Activated CD8-positive, alpha-beta T cell treated with anti-CD3 and anti-CD28 coated beads for 36 hours (primary cell): ENCODE measurements at regions not wholly inside any gene's neighbourhood (a gene's known extent, or its start where the extent isn't known, plus 50 kb on each side); places are given as distances from the start of the nearest gene placed in this dataset.

ENCODE experiments used
- ATAC-seq: fragments of 200-7000 bp; cut with Tn5 transposase; one replicate; pipeline ENCODE4 v1.10.0; 2021; ENCODE audit warnings: mild to moderate bottlenecking, moderate library complexity
- CTCF ChIA-PET: fragments of 350-600 bp; sonication (Branson Sonifier 250); formaldehyde crosslinking; loops from one replicate; lab custom pipeline; 2021; ENCODE audit warnings: antibody characterized with exemption; lab: Charles Lee
- POLR2A ChIA-PET: fragments of 350-600 bp; sonication (Branson Sonifier 250); formaldehyde crosslinking; loops from one replicate; lab custom pipeline; 2021; ENCODE audit warnings: antibody characterized with exemption; lab: Charles Lee
- DNase-seq: peaks from one replicate; pipeline ENCODE4 v3.0.0-alpha.2; 2020
- H3K27ac Mint-ChIP-seq: one replicate; pipeline ENCODE4 v1.8.0; 2021; ENCODE audit warnings: mild to moderate bottlenecking, mixed read lengths
- H3K27me3 Mint-ChIP-seq: one replicate; pipeline ENCODE4 v1.8.0; 2021; ENCODE audit warnings: mixed read lengths
- H3K36me3 Mint-ChIP-seq: one replicate; pipeline ENCODE4 v1.8.0; 2021; ENCODE audit warnings: low read depth, mixed read lengths
- H3K4me1 Mint-ChIP-seq: one replicate; pipeline ENCODE4 v1.8.0; 2021; ENCODE audit warnings: low read depth, mixed read lengths
- H3K4me3 Mint-ChIP-seq: one replicate; pipeline ENCODE4 v1.8.0; 2021; ENCODE audit warnings: mild to moderate bottlenecking, moderate library complexity, mixed read lengths
- H3K9me3 Mint-ChIP-seq: one replicate; pipeline ENCODE4 v1.8.0; 2021; ENCODE audit warnings: mixed read lengths
- intact Hi-C: fragments of 100-400 bp; cut with micrococcal nuclease; formaldehyde crosslinking; loops from one replicate; pipeline ENCODE4 v1.10.0; 2022
- TF ChIP-seq, protein P1 (sequence below): fragments of 200-600 bp; IDR thresholded peaks from one replicate; pipeline ENCODE4 v1.8.0; 2022; ENCODE audit warnings: antibody characterized with exemption, mild to moderate bottlenecking

DNA sequence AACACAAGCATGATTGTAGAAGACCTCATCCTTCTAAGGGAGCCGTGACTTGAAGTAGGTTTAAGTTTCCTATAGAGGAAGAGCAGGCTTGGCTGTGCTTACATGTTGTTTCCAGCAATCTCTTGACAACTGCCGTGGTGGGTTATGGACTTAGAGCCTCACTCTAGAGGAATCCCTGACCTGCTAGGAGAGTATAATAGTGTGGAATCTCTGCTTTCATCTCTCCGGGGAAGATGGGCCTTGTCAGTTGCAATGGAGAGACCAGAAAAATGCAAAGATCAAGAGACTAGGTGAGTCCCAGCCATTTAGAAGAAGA is 137.6 kb downstream of the MIS18A start:
- Mint-ChIP-seq H3K27me3 (peaks cover 6% of the 10 kb centered on the region), H3K27ac (no peak overlapping the region), H3K36me3 (no peaks in the 10 kb centered on the region), H3K4me1 (no peaks in the 10 kb centered on the region), H3K9me3 (peaks cover 2% of the 10 kb centered on the region), H3K4me3 (no peak overlapping the region)
- intact Hi-C loops, result no loop called here
- no peak for DNase-seq
- ATAC-seq, result no peak
- CTCF ChIA-PET, result no interaction called here
- POLR2A ChIA-PET, result no interaction called here
- TF ChIP-seq, protein P1, sequence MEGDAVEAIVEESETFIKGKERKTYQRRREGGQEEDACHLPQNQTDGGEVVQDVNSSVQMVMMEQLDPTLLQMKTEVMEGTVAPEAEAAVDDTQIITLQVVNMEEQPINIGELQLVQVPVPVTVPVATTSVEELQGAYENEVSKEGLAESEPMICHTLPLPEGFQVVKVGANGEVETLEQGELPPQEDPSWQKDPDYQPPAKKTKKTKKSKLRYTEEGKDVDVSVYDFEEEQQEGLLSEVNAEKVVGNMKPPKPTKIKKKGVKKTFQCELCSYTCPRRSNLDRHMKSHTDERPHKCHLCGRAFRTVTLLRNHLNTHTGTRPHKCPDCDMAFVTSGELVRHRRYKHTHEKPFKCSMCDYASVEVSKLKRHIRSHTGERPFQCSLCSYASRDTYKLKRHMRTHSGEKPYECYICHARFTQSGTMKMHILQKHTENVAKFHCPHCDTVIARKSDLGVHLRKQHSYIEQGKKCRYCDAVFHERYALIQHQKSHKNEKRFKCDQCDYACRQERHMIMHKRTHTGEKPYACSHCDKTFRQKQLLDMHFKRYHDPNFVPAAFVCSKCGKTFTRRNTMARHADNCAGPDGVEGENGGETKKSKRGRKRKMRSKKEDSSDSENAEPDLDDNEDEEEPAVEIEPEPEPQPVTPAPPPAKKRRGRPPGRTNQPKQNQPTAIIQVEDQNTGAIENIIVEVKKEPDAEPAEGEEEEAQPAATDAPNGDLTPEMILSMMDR, result no peak

GRCh38 chr21:32140604-32141317 is 138.1 kb downstream of the MIS18A start:
- no peak overlapping the region for H3K4me3 Mint-ChIP-seq

DNA sequence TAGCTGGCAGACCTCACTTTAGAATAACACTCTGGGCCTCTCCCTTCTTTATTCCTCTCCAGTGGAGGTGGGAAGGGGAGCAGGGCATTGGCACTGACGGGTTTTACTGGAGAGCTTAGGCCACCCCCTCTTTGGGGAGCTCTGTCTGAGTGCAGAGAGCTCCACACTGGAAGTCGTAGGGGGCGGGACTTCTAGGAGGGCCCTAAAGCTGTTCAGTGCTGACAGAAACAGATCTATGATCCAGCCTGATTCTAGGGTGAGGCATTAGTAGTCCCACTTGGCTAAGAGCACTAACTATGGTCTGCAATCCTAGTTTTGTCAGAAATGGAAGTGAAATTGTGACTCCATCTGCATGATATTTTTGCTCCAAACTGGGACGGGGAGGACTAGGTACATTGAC is 138.7 kb downstream of the MIS18A start:
- H3K27ac Mint-ChIP-seq, result no peak overlapping the region
- H3K9me3 Mint-ChIP-seq, result peaks cover 2% of the 10 kb centered on the region
- POLR2A ChIA-PET, result no interaction called here
- TF ChIP-seq, protein P1, result no peak
- peaks cover 7% of the 10 kb centered on the region for H3K27me3 Mint-ChIP-seq
- no peaks in the 10 kb centered on the region for H3K4me1 Mint-ChIP-seq
- H3K4me3 Mint-ChIP-seq, result no peak overlapping the region
- ATAC-seq (no peak), DNase-seq (no peak)
- H3K36me3 Mint-ChIP-seq, result no peaks in the 10 kb centered on the region
- intact Hi-C loops, result no loop called here
- CTCF ChIA-PET, result no interaction called here

More at GRCh38 chr21:32140604-32141317, 138.1 kb downstream of the MIS18A start:
- ChIA-PET CTCF (no interaction called here), POLR2A (no interaction called here)
- H3K27ac Mint-ChIP-seq, result no peak overlapping the region
- TF ChIP-seq, protein P1, result no peak
- ATAC-seq (no peak), DNase-seq (no peak)
- H3K9me3 Mint-ChIP-seq, result peaks cover 2% of the 10 kb centered on the region
- no peaks in the 10 kb centered on the region for H3K36me3 Mint-ChIP-seq
- H3K4me1 Mint-ChIP-seq, result no peaks in the 10 kb centered on the region
- peaks cover 7% of the 10 kb centered on the region for H3K27me3 Mint-ChIP-seq
- intact Hi-C loops, result no loop called here

DNA sequence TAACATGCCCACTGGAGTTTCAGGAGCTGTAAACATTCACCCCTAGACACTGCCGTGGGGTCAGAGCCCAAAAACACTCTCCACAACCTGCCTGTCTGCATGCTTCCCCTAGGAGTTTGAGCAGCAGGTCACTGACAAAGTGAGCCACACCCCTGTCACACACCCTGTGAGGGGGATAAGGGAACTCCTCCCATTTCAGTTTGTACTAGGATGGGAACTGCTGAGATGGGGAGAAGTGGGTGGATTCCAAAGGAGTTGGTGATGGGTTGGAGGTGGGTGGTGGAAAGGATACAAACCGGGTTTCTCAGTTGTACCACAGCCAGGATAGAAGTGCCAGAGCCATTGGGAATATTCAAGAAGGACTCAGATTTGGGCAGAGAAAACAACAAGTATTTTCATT is 140.2 kb downstream of the MIS18A start:
- ChIA-PET POLR2A (no interaction called here), CTCF (no interaction called here)
- intact Hi-C loops, result no loop called here
- Mint-ChIP-seq H3K9me3 (peaks cover 2% of the 10 kb centered on the region), H3K27ac (no peak overlapping the region), H3K4me3 (no peak overlapping the region), H3K36me3 (no peaks in the 10 kb centered on the region), H3K4me1 (no peaks in the 10 kb centered on the region), H3K27me3 (peaks cover 4% of the 10 kb centered on the region)
- ATAC-seq (no peak), DNase-seq (no peak)
- TF ChIP-seq, protein P1, result no peak

- Mint-ChIP-seq H3K27ac (no peak overlapping the region), H3K4me3 (no peak overlapping the region), H3K4me1 (no peaks in the 10 kb centered on the region), H3K36me3 (no peaks in the 10 kb centered on the region), H3K9me3 (peaks cover 2% of the 10 kb centered on the region), H3K27me3 (peaks cover 4% of the 10 kb centered on the region)
- ATAC-seq (no peak), DNase-seq (no peak)
- TF ChIP-seq, protein P1, result no peak
- CTCF ChIA-PET, result no interaction called here
- POLR2A ChIA-PET, result interaction anchor here (0.9 kb wide), 1 partner anchor 135 kb away, joined by 3 read pairs; no protein-coding TSS in a partner anchor
- intact Hi-C loops, result no loop called here
Measured at GRCh38 chr21:32137931-32138330, 140.9 kb downstream of the MIS18A start.
